T-helper 1 cell treated with Interleukin-12 subunit alpha and Interleukin-12 subunit beta and Interleukin-4 antibody, amounts not matched to agents 30 ng/mL and 1 ng/mL, for 36 hours (primary cell): ENCODE measurements at regions not wholly inside any gene's neighbourhood (a gene's known extent, or its start where the extent isn't known, plus 50 kb on each side); places are given as distances from the start of the nearest gene placed in this dataset.
"Not testable (repeated sequence)": the region's sequence is repeated elsewhere in the genome, so short reads cannot be mapped to it uniquely, and the experiment has no call there.

Source experiments
- intact Hi-C: fragments of 100-400 bp; cut with micrococcal nuclease; formaldehyde crosslinking; loops from one replicate; pipeline ENCODE4 v1.15.1; 2024

DNA sequence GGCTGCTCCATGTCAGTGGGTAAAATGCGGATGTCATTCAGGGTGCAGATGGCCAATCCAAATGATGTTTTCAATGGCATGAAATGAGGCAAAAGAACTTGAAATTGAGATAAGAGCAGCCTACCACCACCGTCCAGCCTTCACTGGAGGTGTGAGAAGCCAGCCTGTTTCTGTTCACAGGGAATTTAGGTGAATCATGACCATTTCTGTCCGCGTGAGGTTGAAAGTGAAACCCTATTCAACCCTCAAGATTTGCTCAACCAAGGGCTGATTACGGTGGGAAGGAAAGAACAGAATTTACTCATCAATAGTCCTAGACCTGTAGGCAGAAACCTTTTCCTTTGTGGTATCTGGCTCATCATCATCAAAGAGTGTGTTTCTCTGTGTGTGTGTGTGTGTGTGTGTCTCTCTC, 370.7 kb downstream of the COG6 start:
- intact Hi-C loops = loop anchor here (1.0 to 10.0 kb wide), 17 partner anchors 28 to 1106 kb away; partner anchors contain the start of genes COG6, KBTBD6, NHLRC3 and PROSER1

DNA sequence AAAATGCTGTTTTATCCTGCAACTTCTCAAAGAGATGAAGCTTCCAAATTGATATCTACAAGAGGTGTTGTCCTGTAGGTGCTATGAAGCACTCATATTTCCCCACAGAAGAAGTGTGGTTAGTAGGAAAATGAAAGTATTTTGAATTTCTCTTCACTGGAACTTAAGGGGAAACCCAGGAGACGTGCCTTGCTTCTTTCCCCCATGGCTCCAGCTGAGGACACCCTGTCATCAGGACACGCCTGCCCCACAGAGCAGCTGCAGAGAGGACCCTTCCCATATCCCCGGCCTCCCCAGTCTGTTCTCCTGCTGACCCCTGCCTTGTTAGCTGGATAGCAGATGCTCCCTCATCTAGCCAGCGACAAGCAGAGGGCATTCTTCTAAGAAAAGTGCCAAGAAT, 371.3 kb downstream of the COG6 start:
- intact Hi-C loops = loop anchor here (1.0 to 10.0 kb wide), 17 partner anchors 28 to 1106 kb away; partner anchors contain the start of genes COG6, KBTBD6, NHLRC3 and PROSER1

- intact Hi-C loops = loop anchor here (5.0 to 10.0 kb wide), 3 partner anchors 74 to 994 kb away; partner anchors contain the start of genes NHLRC3 and PROSER1
Observed at GRCh38 chr13:40028446-40028845, 373.0 kb downstream of the COG6 start.

DNA sequence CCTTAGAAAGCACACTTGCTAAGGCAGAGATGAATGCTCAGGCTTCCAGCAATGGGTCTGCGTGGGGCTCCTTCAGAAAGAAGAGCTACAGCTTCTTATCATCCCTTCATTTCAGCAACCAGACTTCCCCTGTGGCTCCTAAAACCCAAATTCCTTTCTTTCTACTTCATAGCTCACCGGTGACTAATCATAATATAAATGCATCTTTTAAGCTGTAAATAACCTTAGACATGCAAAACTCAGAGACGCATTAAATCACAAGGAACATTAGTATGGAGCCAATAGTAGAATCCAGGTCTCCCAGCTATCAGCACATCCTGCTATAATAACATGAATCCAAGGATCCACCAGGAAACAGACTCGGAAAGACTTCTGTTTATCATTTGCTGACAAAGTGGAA, 375.6 kb downstream of the COG6 start:
- intact Hi-C loops = no loop called here

DNA sequence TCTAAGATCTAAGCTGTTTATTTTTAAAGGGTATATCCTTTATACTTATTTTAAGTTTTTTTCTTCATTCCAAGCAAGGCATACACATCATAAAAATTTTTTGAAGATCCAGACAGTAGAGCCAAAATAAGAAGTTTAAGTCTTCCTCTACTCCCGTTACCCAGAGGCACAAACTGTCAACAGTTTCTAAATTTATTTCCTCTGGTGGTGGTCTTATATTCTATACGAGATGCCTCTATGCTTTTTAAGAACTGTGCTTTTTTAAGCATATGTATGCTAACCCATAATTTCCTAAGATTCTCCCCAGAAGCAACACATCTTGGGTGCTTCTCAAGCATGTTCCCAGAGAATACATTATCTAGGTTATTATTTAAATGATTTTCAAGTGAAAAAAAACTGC, 383.6 kb downstream of the COG6 start:
- intact Hi-C loops = no loop called here

GRCh38 chr13:40042991-40043390, 387.5 kb downstream of the COG6 start:
- intact Hi-C loops = no loop called here

- intact Hi-C loops = no loop called here
Observed at GRCh38 chr13:40043764-40044163, 388.3 kb downstream of the COG6 start.

DNA sequence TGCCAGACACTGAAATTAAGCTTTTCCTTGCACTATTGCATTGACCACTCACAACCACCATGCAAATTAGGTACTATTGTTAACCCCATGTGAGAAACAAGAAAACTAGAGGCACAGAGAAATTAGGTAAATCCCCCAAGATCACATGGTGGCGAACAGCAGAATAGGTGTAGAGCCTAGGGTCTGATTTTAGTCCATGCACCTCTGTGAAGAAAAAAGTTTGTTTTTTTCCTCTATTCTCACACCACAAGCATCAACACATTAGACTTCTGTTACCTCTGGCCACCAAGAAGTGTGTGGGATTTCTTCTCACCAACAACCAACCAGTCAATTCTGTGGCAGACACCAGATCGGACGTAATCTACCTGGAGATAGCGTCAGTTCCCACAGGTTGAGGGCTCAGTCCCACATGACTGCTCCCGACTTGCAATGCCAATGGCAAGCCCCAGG, 391.9 kb downstream of the COG6 start:
- intact Hi-C loops = no loop called here

DNA sequence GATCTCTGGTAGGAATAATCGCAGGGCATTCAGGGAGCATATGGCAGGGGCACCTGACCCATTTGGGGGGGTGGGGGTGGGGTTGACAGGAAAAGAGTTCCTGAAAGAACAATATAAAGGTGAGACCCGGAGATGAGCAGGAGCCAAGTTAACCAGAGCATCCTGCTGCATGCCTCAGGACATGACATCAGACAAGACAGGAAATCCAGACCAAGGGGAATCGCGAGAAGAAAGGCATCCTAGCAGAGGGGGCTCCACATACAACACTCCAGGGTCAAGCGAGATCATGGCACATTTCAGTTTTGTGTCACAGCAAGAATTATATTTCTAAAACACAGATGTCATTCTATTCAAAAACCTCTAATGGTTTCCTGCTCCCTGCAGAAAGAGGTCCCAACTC, 393.1 kb downstream of the COG6 start:
- intact Hi-C loops = no loop called here

DNA sequence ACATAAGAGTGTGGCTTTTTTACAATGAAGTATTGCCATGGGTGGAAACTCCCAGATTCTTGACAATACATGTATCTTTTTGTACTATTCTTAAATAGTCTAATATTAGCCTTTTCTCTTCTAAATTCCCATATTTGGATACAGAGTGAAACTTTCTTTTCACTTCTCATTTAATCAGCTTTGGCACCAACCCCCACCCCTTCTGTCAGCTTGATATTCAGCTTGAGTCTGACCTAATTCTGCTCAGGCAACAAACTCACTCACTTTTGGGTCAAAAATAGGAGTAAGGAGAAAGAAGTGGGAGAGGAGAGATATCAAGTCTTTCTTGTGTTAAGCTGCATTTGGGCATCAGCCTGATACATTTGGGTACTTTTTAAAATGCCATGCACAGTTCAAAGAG, 397.5 kb downstream of the COG6 start:
- intact Hi-C loops = no loop called here

DNA sequence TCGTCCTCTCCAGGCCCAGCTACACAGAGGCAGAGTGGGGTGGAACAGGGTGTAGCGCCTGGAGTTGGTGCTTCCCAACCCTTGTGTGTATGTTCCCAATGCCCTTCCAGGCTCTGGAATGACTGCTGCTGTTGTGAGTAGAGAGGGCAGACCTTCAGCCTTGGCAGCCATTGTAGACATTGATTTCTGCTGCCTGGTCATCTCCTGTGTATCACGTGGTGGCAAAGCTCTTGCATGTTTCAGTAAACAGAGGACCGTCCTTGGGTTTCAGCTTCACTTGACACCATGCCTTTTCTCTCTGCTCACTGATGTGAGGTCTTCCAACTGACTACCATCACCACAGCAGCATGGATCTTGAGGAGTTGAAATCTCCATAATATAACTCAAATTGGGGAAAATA, 397.9 kb downstream of the COG6 start:
- intact Hi-C loops = no loop called here

- intact Hi-C loops = not testable (repeated sequence)
Observed at GRCh38 chr13:40054422-40054821, 399.0 kb downstream of the COG6 start.

DNA sequence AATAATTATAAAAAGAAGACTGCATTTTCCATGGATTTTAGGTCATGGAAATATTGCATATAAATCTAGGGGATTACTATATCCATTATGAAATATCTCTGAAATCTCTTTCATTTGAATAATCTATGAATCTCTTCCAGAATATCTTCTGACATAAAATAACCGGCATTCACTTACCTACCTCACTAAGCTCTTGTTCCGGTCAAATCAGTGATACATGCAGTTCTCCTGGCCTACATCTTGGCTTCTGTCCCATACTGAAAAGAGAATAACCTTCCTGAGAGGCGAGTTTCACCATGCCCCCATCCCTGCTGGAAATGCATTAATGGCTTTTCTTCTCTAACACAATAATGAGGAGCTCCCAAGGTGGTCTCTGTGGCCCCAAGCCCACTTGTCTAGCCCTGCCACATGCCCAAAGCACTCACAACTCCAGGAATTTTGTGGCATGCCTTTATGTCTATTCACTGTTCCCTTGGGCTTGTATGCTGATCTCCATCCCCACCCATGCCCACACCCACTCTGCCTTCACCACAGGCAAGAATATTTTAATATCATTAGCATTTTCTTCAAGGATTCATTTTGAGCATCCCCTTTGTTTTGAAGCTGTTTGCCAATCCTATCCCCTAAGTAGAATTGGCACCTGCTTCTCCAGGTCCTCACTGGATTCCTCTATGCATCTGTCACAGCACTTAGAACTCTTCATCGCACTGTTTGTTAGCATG, 401.6 kb downstream of the COG6 start:
- intact Hi-C loops = no loop called here

DNA sequence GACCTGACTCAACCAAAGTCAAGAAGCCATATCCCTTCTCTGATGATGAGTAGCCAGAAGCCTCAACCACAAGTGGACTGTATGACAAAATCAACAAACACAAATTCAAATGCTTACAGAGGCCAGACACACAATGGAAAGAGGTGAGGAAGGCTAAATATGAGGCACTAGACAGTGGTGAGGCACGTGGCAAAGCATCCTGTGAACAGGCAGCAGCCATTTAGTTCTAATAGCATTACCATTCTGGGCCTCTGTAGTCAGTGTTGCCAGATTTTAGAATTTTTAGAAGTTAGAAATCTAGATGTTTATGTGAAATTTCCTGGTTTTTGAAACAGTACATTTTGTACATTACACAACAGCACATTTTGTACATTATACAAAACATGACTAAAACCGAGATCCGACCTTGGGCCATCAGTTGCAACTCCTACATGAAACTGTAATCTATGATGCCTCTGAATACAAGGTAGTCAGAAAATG, 403.3 kb downstream of the COG6 start:
- intact Hi-C loops = no loop called here

DNA sequence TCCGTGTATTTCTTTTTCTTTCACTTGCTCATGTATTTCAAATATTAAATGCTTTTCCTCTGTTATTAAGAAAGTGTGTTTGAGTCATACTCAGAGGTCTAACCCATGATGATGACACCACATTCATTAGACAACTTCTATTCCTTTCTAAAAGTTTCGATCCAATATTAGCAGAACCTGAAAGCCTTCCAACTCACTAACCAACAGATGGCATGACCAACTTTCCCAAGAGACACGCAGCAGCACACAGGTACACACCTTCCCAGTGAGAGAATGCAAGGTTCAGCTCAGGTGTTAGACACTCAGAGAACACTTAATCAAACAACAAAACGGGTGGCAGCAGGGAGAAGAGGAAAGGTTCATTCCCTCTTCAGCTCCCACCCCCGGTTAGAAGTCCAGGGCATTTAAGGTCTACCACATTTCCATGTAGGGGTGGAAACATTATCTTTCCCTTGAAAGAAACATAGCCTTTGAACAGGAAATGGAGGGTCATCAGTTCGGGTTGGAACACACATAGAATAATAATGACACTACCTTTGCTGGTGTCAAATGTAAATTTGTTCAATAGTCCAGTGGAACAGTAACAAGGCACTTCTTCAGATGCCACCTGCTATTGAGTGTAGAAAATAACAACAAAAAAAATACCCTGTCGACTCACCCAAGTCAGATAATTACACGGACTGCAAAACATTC, 404.2 kb downstream of the COG6 start:
- intact Hi-C loops = no loop called here

- intact Hi-C loops = no loop called here
Observed at GRCh38 chr13:40060296-40061007, 405.0 kb downstream of the COG6 start.

DNA sequence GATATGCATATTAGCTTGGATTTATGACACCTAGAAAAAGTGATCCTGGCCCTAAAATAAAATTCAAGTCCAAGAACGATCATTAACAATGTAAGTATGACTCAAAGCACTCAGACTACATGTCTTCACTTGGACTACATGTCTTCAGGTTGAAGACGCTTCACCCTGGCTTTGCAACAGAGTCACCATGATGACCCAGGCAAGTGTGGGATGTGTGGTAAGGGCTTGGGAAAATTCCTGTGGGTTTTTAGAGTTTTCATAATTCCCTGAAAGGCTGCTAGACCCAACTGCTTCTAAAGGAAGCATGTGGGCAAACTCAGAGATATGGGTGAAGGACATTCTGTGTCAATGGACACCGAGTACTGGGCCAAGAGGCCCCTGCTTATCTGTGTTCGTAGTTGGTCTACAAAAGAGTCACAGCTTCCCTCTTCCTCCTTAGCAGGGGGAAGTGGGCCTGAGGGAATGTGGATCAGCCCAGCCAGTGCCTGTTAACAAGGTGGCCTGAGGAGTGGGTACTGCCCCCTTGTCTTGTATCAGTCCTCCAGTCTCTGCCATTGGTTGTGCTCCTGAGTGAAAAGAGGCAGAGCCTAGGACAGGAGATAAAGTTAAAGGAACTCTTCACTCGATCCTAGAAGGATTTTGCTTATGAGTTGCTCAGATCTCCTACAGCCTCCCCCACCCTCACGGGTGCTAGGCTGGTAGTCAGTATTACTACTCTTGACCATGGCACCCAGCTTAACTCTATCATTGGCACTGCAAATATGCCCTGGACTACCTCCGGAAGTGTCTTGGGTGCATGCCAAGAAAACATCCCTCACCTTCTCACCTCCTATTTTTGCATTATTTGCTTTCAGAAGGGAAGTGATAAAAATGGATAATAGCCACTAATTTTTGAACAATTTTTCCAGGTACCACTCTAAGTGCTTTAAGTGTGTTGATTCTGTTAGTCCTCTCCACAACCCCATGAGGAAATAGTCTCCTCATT, 406.3 kb downstream of the COG6 start:
- intact Hi-C loops = no loop called here

- intact Hi-C loops = no loop called here
Observed at GRCh38 chr13:40063278-40063698, 407.8 kb downstream of the COG6 start.

DNA sequence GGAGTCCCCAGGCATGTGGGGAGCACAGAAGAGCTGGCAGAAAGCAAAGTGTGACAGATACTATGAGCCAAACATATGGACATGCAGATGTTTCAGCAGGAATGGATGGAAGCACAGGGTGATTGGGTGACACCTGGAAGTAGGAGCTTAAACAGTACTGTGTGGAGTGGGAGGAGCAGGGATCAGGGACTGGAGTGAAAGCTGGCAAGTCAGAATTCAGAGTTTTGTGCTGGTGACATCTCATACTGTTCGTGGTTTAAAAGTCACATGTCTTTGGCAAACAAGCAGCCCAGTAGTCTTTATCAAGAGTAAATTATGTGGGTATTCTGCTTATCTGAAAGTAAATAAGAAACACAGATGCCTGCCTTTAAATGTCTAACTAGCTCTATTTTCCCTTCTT, 408.2 kb downstream of the COG6 start:
- intact Hi-C loops = no loop called here
